CD14-positive monocyte (primary cell): ENCODE measurements at regions not wholly inside any gene's neighbourhood (a gene's known extent, or its start where the extent isn't known, plus 50 kb on each side); places are given as distances from the start of the nearest gene placed in this dataset.

Experiments used
- DNase-seq, 3 donors: peaks; one replicate each; pipeline ENCODE4 v3.0.0-alpha.2; 2011 to 2022
- H2AFZ ChIP-seq: 2 replicates; pipeline ENCODE4 v1.6.0; 2012; ENCODE audit warnings: mild to moderate bottlenecking, low read depth, low read length, inconsistent platforms; ENCODE audit not compliant: insufficient read depth, poor library complexity, severe bottlenecking
- H3K27ac ChIP-seq, 2 donors: 1 replicate in 1 of 2; 2 replicates in 1 of 2; pipeline ENCODE4 v1.5.1; 2012 to 2013; ENCODE audit warnings: low read length in 2 of 2, control low read depth in 1 of 2, inconsistent platforms in 1 of 2, low read depth in 1 of 2, mild to moderate bottlenecking in 1 of 2
- H3K27me3 ChIP-seq, 2 donors: one replicate each; pipeline versions ENCODE4 v1.6.0 to v1.6.1; 2011 to 2013; ENCODE audit warnings: low read length in 2 of 2; ENCODE audit not compliant: control insufficient read depth in 2 of 2, insufficient read depth in 2 of 2
- H3K36me3 ChIP-seq, 2 donors: replicated peaks in 1 of 2; 1 replicate in 1 of 2; 2 replicates in 1 of 2; pipeline versions ENCODE4 v1.5.1 to v1.6.1; 2012 to 2013; ENCODE audit warnings: low read length in 2 of 2, control low read depth in 1 of 2, inconsistent platforms in 1 of 2, mild to moderate bottlenecking in 1 of 2; ENCODE audit not compliant: insufficient read depth in 2 of 2, control insufficient read depth in 1 of 2
- H3K4me1 ChIP-seq, 2 donors: 1 replicate in 1 of 2; 2 replicates in 1 of 2; pipeline versions ENCODE4 v1.5.1 to v1.6.1; 2012 to 2013; ENCODE audit warnings: low read length in 2 of 2, control low read depth in 1 of 2, inconsistent platforms in 1 of 2, mild to moderate bottlenecking in 1 of 2, moderate library complexity in 1 of 2; ENCODE audit not compliant: insufficient read depth in 2 of 2, control insufficient read depth in 1 of 2
- H3K4me2 ChIP-seq: replicated peaks from 2 replicates; pipeline ENCODE3; 2012; ENCODE audit warnings: low read length, moderate library complexity, mild to moderate bottlenecking; ENCODE audit not compliant: poor library complexity, severe bottlenecking; ENCODE audit errors: extremely low read depth
- H3K4me3 ChIP-seq, 3 experiments: fragments of 200-600 bp in 1 of 3; sonication (generic) in 1 of 3; replicated peaks in 1 of 3; 1 replicate in 2 of 3; 2 replicates in 1 of 3; pipeline ENCODE4 v1.5.1; 2011 to 2013; ENCODE audit warnings: low read length in 3 of 3, mild to moderate bottlenecking in 3 of 3, control low read depth in 2 of 3, low read depth in 2 of 3, inconsistent platforms in 1 of 3, moderate library complexity in 1 of 3
- H3K79me2 ChIP-seq: 2 replicates; pipeline ENCODE4 v1.6.0; 2012; ENCODE audit warnings: mild to moderate bottlenecking, control low read depth, inconsistent platforms, low read length, moderate library complexity; ENCODE audit not compliant: insufficient read depth
- H3K9ac ChIP-seq: 2 replicates; pipeline ENCODE4 v1.6.0; 2017; ENCODE audit warnings: low read length, mild to moderate bottlenecking; ENCODE audit not compliant: insufficient read depth, poor library complexity, severe bottlenecking
- H3K9me3 ChIP-seq, 2 donors: replicated peaks in 1 of 2; 1 replicate in 1 of 2; 2 replicates in 1 of 2; pipeline versions ENCODE4 v1.5.1 to v1.6.1; 2012 to 2013; ENCODE audit warnings: low read length in 2 of 2, control low read depth in 1 of 2; ENCODE audit not compliant: control insufficient read depth in 1 of 2, insufficient read depth in 1 of 2
- H4K20me1 ChIP-seq: 2 replicates; pipeline ENCODE4 v1.6.0; 2012; ENCODE audit warnings: mild to moderate bottlenecking, low read length, control low read depth, moderate library complexity; ENCODE audit not compliant: insufficient read depth
- H3K27ac Mint-ChIP-seq, 7 donors: one replicate each; pipeline ENCODE4 v1.8.0; 2020; ENCODE audit warnings: mild to moderate bottlenecking in 7 of 7, mixed read lengths in 7 of 7, moderate library complexity in 6 of 7, inconsistent platforms in 2 of 7
- H3K27me3 Mint-ChIP-seq, 3 donors: one replicate each; pipeline ENCODE4 v1.8.0; 2021 to 2022; ENCODE audit warnings: low read depth in 3 of 3, mild to moderate bottlenecking in 3 of 3, mixed read lengths in 3 of 3, moderate library complexity in 3 of 3, inconsistent platforms in 1 of 3
- H3K36me3 Mint-ChIP-seq, 2 donors: one replicate each; pipeline ENCODE4 v1.8.0; 2020; ENCODE audit warnings: mixed read lengths in 2 of 2, inconsistent platforms in 1 of 2, mild to moderate bottlenecking in 1 of 2
- H3K4me1 Mint-ChIP-seq: one replicate; pipeline ENCODE4 v1.8.0; 2020; ENCODE audit warnings: mild to moderate bottlenecking, mixed read lengths
- H3K4me3 Mint-ChIP-seq, 2 donors: one replicate each; pipeline ENCODE4 v1.8.0; 2020; ENCODE audit warnings: mild to moderate bottlenecking in 2 of 2, mixed read lengths in 2 of 2, moderate library complexity in 1 of 2
- H3K9me3 Mint-ChIP-seq, 7 donors: one replicate each; pipeline ENCODE4 v1.8.0; 2020 to 2022; ENCODE audit warnings: mixed read lengths in 7 of 7, mild to moderate bottlenecking in 6 of 7, moderate library complexity in 6 of 7, inconsistent platforms in 2 of 7
- WGBS: methylation state at CpG from one replicate; pipeline ENCODE4 v1.1.5; 2013; ENCODE audit warnings: missing lambda C conversion rate; ENCODE audit not compliant: insufficient coverage; 5-methylcytosine and 5-hydroxymethylcytosine counted together
- intact Hi-C, 2 donors: fragments of 100-400 bp; cut with micrococcal nuclease; formaldehyde crosslinking; loops; one replicate each; pipeline versions ENCODE4 v1.15.0 to v1.15.1; 2023
- TF ChIP-seq, protein P1 (sequence below): fragments of 200-600 bp; IDR thresholded peaks from one replicate; pipeline ENCODE4 v1.8.0; 2022; ENCODE audit warnings: antibody characterized with exemption, mild to moderate bottlenecking

DNA sequence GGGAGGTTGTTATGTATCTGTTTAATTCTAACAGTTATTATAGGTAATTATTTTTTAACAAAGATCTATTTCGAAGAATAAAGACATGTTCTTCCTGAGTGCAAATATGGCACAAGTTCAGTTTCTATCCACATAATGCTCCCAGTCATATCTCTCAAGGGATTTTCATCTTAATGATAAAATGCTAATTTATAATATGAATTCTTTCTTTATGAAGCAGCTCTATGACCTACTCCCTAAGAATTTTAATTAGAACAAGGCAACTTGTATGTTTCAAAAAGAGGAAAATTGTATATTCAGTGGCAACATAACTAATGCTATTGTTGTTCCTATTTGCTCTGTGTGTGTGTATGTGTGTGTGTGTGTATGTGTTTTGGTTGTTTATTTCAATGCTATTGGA is 1222.1 kb upstream of the NCAM2 start:
- no peak overlapping the region for H3K9ac ChIP-seq
- H3K27ac Mint-ChIP-seq, result no peak overlapping the region
- H4K20me1 ChIP-seq, result no peaks in the 10 kb centered on the region
- H3K79me2 ChIP-seq, result no peaks in the 10 kb centered on the region
- no peaks in the 10 kb centered on the region for H3K4me1 Mint-ChIP-seq
- H2AFZ ChIP-seq, result no peak overlapping the region
- H3K4me1 ChIP-seq, result no peaks in the 10 kb centered on the region
- H3K4me2 ChIP-seq, result no peak overlapping the region
- H3K36me3 Mint-ChIP-seq, result no peaks in the 10 kb centered on the region
- H3K27ac ChIP-seq, result no peak overlapping the region
- peaks cover 2 to 10% (median 5%) of the 10 kb centered on the region in 7 donors for H3K9me3 Mint-ChIP-seq
- WGBS, result no CpG with 5 or more reads among the region's 1 CpG
- no peak overlapping the region for H3K4me3 ChIP-seq
- no peaks in the 10 kb centered on the region for H3K27me3 ChIP-seq
- intact Hi-C loops, result no loop called here
- H3K9me3 ChIP-seq, result no peaks in the 10 kb centered on the region
- DNase-seq, result no peak
- no peaks in the 10 kb centered on the region for H3K36me3 ChIP-seq
- no peaks in the 10 kb centered on the region for H3K27me3 Mint-ChIP-seq
- no peak overlapping the region for H3K4me3 Mint-ChIP-seq
- TF ChIP-seq, protein P1, sequence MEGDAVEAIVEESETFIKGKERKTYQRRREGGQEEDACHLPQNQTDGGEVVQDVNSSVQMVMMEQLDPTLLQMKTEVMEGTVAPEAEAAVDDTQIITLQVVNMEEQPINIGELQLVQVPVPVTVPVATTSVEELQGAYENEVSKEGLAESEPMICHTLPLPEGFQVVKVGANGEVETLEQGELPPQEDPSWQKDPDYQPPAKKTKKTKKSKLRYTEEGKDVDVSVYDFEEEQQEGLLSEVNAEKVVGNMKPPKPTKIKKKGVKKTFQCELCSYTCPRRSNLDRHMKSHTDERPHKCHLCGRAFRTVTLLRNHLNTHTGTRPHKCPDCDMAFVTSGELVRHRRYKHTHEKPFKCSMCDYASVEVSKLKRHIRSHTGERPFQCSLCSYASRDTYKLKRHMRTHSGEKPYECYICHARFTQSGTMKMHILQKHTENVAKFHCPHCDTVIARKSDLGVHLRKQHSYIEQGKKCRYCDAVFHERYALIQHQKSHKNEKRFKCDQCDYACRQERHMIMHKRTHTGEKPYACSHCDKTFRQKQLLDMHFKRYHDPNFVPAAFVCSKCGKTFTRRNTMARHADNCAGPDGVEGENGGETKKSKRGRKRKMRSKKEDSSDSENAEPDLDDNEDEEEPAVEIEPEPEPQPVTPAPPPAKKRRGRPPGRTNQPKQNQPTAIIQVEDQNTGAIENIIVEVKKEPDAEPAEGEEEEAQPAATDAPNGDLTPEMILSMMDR, result no peak

DNA sequence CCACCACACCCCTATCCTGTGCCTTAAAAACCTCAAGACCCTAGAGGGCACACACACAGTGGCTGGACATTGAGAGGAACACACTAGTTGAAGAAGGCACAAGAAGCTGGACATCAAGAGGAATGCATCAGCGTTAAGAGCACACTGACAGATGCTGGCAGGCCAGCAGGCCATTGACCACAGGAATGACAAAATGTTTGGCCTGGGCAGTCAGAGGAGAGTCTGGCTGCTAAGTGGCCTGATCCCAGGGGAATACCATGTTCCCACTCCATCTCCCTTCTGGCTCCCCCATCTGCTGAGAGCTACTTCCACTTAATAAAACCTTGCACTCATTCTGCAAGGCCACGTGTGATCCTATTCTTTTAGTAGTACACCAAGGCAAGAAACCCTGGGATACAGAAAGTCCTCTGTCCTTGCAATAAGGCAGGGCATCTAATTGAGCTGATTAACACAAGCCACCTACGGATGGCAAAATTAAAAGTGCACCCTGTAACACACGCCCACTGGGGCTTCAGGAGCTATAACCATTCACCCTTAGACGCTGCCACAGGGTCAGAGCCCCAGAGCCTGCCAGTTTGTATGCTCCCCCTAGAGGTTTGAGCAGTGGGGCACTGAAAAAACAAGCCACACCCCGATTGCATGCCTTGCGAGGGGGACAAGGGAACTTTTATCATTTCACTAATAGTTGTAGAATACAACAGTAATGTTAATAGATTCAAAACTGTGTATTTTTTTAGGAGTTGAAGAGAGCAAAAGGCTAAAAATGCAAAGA is 1216.1 kb upstream of the NCAM2 start:
- no peaks in the 10 kb centered on the region for H3K36me3 ChIP-seq
- no peak overlapping the region for H3K4me3 Mint-ChIP-seq

More for the DNA sequence above, 1216.1 kb upstream of the NCAM2 start:
- Histone ChIP-seq H3K4me1 (no peaks in the 10 kb centered on the region), H3K9ac (no peak overlapping the region), H3K27ac (no peak overlapping the region), H3K9me3 (peaks cover 17 to 20% of the 10 kb centered on the region in 2 donors), H3K79me2 (no peaks in the 10 kb centered on the region), H4K20me1 (no peaks in the 10 kb centered on the region), H3K4me2 (no peak overlapping the region), H2AFZ (no peak overlapping the region), H3K4me3 (no peak overlapping the region), H3K27me3 (no peaks in the 10 kb centered on the region)
- Mint-ChIP-seq H3K27ac (no peak overlapping the region), H3K9me3 (peaks cover 6 to 35% (median 20%) of the 10 kb centered on the region in 7 donors), H3K36me3 (no peaks in the 10 kb centered on the region), H3K27me3 (no peaks in the 10 kb centered on the region), H3K4me1 (no peaks in the 10 kb centered on the region)
- 100% methylated on average over 2 of the region's 7 CpGs for WGBS
- intact Hi-C loops, result no loop called here
- TF ChIP-seq, protein P1, result no peak
- DNase-seq, result no peak
